ENCODE measurements at regions not wholly inside any gene's neighbourhood (a gene's known extent, or its start where the extent isn't known, plus 50 kb on each side); places are given as distances from the start of the nearest gene placed in this dataset.

DNA sequence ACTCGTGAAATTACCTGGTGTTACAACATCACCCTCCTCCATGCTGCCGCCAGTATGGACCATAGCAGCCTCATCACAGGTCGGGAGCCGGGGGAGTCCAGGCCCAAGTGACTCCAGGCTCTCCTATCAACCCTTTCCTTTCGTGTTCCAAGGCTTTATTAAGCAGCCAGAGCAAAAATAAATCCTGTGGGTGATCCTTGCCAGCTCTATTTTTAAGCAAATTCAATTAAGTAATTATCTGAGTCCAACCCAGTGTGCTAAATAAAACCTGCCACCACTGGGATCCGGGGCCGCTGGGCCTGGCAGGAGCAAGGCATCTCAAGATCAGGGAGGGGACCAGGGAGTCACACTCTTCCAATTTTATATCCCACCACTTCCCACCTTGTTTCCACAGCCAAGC lies 80.7 kb upstream of the PRPS1 start:
- peaks cover 0 to 2% (median 0%) of the 10 kb centered on the region in 7 donors for H3K9me3 Mint-ChIP-seq
- TF ChIP-seq, protein P1, sequence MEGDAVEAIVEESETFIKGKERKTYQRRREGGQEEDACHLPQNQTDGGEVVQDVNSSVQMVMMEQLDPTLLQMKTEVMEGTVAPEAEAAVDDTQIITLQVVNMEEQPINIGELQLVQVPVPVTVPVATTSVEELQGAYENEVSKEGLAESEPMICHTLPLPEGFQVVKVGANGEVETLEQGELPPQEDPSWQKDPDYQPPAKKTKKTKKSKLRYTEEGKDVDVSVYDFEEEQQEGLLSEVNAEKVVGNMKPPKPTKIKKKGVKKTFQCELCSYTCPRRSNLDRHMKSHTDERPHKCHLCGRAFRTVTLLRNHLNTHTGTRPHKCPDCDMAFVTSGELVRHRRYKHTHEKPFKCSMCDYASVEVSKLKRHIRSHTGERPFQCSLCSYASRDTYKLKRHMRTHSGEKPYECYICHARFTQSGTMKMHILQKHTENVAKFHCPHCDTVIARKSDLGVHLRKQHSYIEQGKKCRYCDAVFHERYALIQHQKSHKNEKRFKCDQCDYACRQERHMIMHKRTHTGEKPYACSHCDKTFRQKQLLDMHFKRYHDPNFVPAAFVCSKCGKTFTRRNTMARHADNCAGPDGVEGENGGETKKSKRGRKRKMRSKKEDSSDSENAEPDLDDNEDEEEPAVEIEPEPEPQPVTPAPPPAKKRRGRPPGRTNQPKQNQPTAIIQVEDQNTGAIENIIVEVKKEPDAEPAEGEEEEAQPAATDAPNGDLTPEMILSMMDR (IDR thresholded peaks at IDR 0.05): no peak
- intact Hi-C loops (cut with micrococcal nuclease): no loop called here

DNA sequence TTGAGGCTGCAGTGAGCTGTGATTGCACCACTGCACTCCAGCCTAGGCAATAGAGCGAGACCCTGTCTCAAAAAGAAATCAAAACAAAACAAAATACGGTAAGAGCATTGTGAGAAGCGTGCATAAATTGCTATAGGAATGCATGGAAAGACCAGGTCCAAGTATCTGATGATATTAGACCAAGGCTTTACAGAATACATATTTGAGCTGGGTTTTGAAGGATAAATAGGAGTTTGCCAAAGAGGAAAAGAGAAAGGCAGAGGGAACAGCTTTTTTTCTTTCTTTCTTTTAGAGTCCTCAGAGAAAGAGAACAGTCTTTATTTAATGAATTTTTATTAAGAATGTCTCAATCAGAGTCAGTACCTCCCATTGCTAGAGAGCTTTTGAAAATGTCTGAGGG lies 79.5 kb upstream of the PRPS1 start:
- no peaks in the 10 kb centered on the region for H4K20me1 ChIP-seq (ENCODE audit: insufficient read depth, low read length)
- H3K27me3 Mint-ChIP-seq (ENCODE audit: low read depth in 3 of 3): peaks cover 0 to 3% (median 1%) of the 10 kb centered on the region in 3 donors
- no peaks in the 10 kb centered on the region for H3K4me1 Mint-ChIP-seq
- no peak overlapping the region for H3K27ac Mint-ChIP-seq
- H3K4me1 ChIP-seq (ENCODE audit: control insufficient read depth in 1 of 2, insufficient read depth in 2 of 2, low read length in 2 of 2): no peaks in the 10 kb centered on the region
- no peaks in the 10 kb centered on the region for H3K79me2 ChIP-seq (ENCODE audit: insufficient read depth, low read length)
- peaks cover 0 to 4% of the 10 kb centered on the region in 2 donors for H3K27me3 ChIP-seq (ENCODE audit: control insufficient read depth in 2 of 2, insufficient read depth in 2 of 2, low read length in 2 of 2)
- H3K4me3 ChIP-seq (replicated peaks in 1 of 3; ENCODE audit: low read depth in 2 of 3, low read length in 3 of 3): no peak overlapping the region
- TF ChIP-seq, protein P1 (IDR thresholded peaks at IDR 0.05): no peak
- no peak overlapping the region for H3K4me3 Mint-ChIP-seq
- intact Hi-C loops (cut with micrococcal nuclease): no loop called here
- WGBS (ENCODE audit: insufficient coverage): no CpG with 5 or more reads among the region's 3 CpGs
- no peak overlapping the region for H2AFZ ChIP-seq (ENCODE audit: insufficient read depth, low read depth, low read length, poor library complexity, severe bottlenecking)
- no peak overlapping the region for H3K4me2 ChIP-seq (replicated peaks; ENCODE audit: extremely low read depth, low read length, poor library complexity, severe bottlenecking)
- H3K9ac ChIP-seq (ENCODE audit: insufficient read depth, low read length, poor library complexity, severe bottlenecking): no peak overlapping the region
- no peaks in the 10 kb centered on the region for H3K9me3 ChIP-seq (replicated peaks in 1 of 2; ENCODE audit: control insufficient read depth in 1 of 2, insufficient read depth in 1 of 2, low read length in 2 of 2)
- H3K9me3 Mint-ChIP-seq: no peaks in the 10 kb centered on the region
- no peaks in the 10 kb centered on the region for H3K36me3 ChIP-seq (replicated peaks in 1 of 2; ENCODE audit: control insufficient read depth in 1 of 2, insufficient read depth in 2 of 2, low read length in 2 of 2)
- no peaks in the 10 kb centered on the region for H3K36me3 Mint-ChIP-seq
- no peak for DNase-seq
- H3K27ac ChIP-seq (ENCODE audit: low read depth in 1 of 2, low read length in 2 of 2): no peak overlapping the region

More for the DNA sequence above, 80.7 kb upstream of the PRPS1 start:
- H3K36me3 ChIP-seq (replicated peaks in 1 of 2; ENCODE audit: control insufficient read depth in 1 of 2, insufficient read depth in 2 of 2, low read length in 2 of 2): no peaks in the 10 kb centered on the region
- Mint-ChIP-seq H3K27ac (no peak overlapping the region), H3K36me3 (no peaks in the 10 kb centered on the region), H3K4me1 (no peaks in the 10 kb centered on the region), H3K27me3 (ENCODE audit: low read depth in 3 of 3) (peaks cover 0 to 3% (median 1%) of the 10 kb centered on the region in 3 donors), H3K4me3 (no peak overlapping the region)
- peaks cover 0 to 2% of the 10 kb centered on the region in 2 donors for H3K27me3 ChIP-seq (ENCODE audit: control insufficient read depth in 2 of 2, insufficient read depth in 2 of 2, low read length in 2 of 2)
- H3K4me2 ChIP-seq (replicated peaks; ENCODE audit: extremely low read depth, low read length, poor library complexity, severe bottlenecking): no peak overlapping the region
- H3K4me1 ChIP-seq (ENCODE audit: control insufficient read depth in 1 of 2, insufficient read depth in 2 of 2, low read length in 2 of 2): no peaks in the 10 kb centered on the region
- DNase-seq: no peak
- no peak overlapping the region for H3K9ac ChIP-seq (ENCODE audit: insufficient read depth, low read length, poor library complexity, severe bottlenecking)
- H3K79me2 ChIP-seq (ENCODE audit: insufficient read depth, low read length): no peaks in the 10 kb centered on the region
- 100% methylated on average over 3 of the region's 7 CpGs for WGBS (ENCODE audit: insufficient coverage)
- H3K27ac ChIP-seq (ENCODE audit: low read depth in 1 of 2, low read length in 2 of 2): no peak overlapping the region
- H3K4me3 ChIP-seq (replicated peaks in 1 of 3; ENCODE audit: low read depth in 2 of 3, low read length in 3 of 3): no peak overlapping the region
- H3K9me3 ChIP-seq (replicated peaks in 1 of 2; ENCODE audit: control insufficient read depth in 1 of 2, insufficient read depth in 1 of 2, low read length in 2 of 2): no peaks in the 10 kb centered on the region
- no peak overlapping the region for H2AFZ ChIP-seq (ENCODE audit: insufficient read depth, low read depth, low read length, poor library complexity, severe bottlenecking)
- H4K20me1 ChIP-seq (ENCODE audit: insufficient read depth, low read length): no peaks in the 10 kb centered on the region

Data from CD14-positive monocyte (primary cell).